Tibial nerve (tissue), 4 donors: ENCODE measurements at regions not wholly inside any gene's neighbourhood (a gene's known extent, or its start where the extent isn't known, plus 50 kb on each side); places are given as distances from the start of the nearest gene placed in this dataset.

ENCODE experiments used
- CTCF ChIP-seq, 5 experiments: fragments of 200-600 bp in 3 of 5; fragments of 450-650 bp in 2 of 5; sonication (generic) in 3 of 5; IDR thresholded peaks; one replicate each; pipeline ENCODE4 v1.5.1; 2016 to 2019; ENCODE audit warnings: antibody characterized with exemption in 5 of 5, mild to moderate bottlenecking in 3 of 5, moderate library complexity in 2 of 5
- EP300 ChIP-seq, 2 donors: sonication (generic); formaldehyde crosslinking; IDR thresholded peaks; one replicate each; pipeline ENCODE4 v1.6.1; 2017; ENCODE audit warnings: antibody characterized with exemption in 2 of 2, mild to moderate bottlenecking in 1 of 2

- TF ChIP-seq EP300 (IDR thresholded peaks at IDR 0.05) (no peak), CTCF (IDR thresholded peaks at IDR 0.05) (no peak)
Observed at GRCh38 chr3:177465257-177465642, 268.0 kb upstream of the TBL1XR1 start.
